ENCODE measurements at regions not wholly inside any gene's neighbourhood (a gene's known extent, or its start where the extent isn't known, plus 50 kb on each side); places are given as distances from the start of the nearest gene placed in this dataset.
A peak's percentile ranks its signal among the peaks of the same experiment; 100 is the strongest.

GRCh38 chr6:147642458-147642857 is 134.0 kb downstream of the SAMD5 start:
- intact Hi-C loops (cut with DNase I): no loop called here
- H3K27me3 ChIP-seq: no peaks in the 10 kb centered on the region
- no peaks in the 10 kb centered on the region for H3K36me3 ChIP-seq (replicated peaks in 1 of 2; ENCODE audit: insufficient read depth in 1 of 2, low read depth in 2 of 2)
- no peaks in the 10 kb centered on the region for H3K4me1 ChIP-seq
- TF ChIP-seq CTCF (IDR thresholded peaks at IDR 0.05): no peak
- no peak for TF ChIP-seq POLR2A (IDR thresholded peaks at IDR 0.05)
- DNase-seq: no peak
- no peak overlapping the region for H3K4me3 ChIP-seq
- H3K9me3 ChIP-seq: no peaks in the 10 kb centered on the region
- no peak for ATAC-seq
- 55 to 82% methylated on average over 3 of the region's 3 CpGs for WGBS, 2 donors
- H3K27ac ChIP-seq: no peak overlapping the region

- TF ChIP-seq CTCF (IDR thresholded peaks at IDR 0.05) (no peak), POLR2A (IDR thresholded peaks at IDR 0.05) (no peak)
- ATAC-seq (no peak), DNase-seq (no peak)
- Histone ChIP-seq H3K27me3 (no peaks in the 10 kb centered on the region), H3K36me3 (replicated peaks in 1 of 2; ENCODE audit: insufficient read depth in 1 of 2, low read depth in 2 of 2) (no peaks in the 10 kb centered on the region), H3K9me3 (no peaks in the 10 kb centered on the region), H3K4me3 (no peak overlapping the region), H3K27ac (no peak overlapping the region), H3K4me1 (no peaks in the 10 kb centered on the region)
- intact Hi-C loops (cut with DNase I): no loop called here
- 58 to 60% methylated on average over 4 of the region's 4 CpGs for WGBS, 2 donors
Measured at GRCh38 chr6:147643341-147644200, 135.1 kb downstream of the SAMD5 start.

- H3K9me3 ChIP-seq: no peaks in the 10 kb centered on the region
- WGBS, 2 donors: 66 to 70% methylated on average over 2 of the region's 2 CpGs
- no peak for TF ChIP-seq CTCF (IDR thresholded peaks at IDR 0.05)
- no peak for TF ChIP-seq POLR2A (IDR thresholded peaks at IDR 0.05)
- H3K4me1 ChIP-seq: no peaks in the 10 kb centered on the region
- no peaks in the 10 kb centered on the region for H3K36me3 ChIP-seq (replicated peaks in 1 of 2; ENCODE audit: insufficient read depth in 1 of 2, low read depth in 2 of 2)
- intact Hi-C loops (cut with DNase I): no loop called here
- no peaks in the 10 kb centered on the region for H3K27me3 ChIP-seq
- no peak overlapping the region for H3K27ac ChIP-seq
- no peak for DNase-seq
- H3K4me3 ChIP-seq: no peak overlapping the region
- no peak for ATAC-seq
Measured at GRCh38 chr6:147648916-147649315, 140.4 kb downstream of the SAMD5 start.

GRCh38 chr6:147651249-147652063 is 143.0 kb downstream of the SAMD5 start:
- H3K9me3 ChIP-seq: no peaks in the 10 kb centered on the region
- peak in 3 of 4 donors; percentile 15 to 27 (median 26) for DNase-seq
- no peaks in the 10 kb centered on the region for H3K4me1 ChIP-seq
- intact Hi-C loops (cut with DNase I): no loop called here
- TF ChIP-seq POLR2A (IDR thresholded peaks at IDR 0.05) (no peak), CTCF (IDR thresholded peaks at IDR 0.05) (peak in 3 of 7 experiments; percentile 7 to 13 (median 8))
- no peaks in the 10 kb centered on the region for H3K27me3 ChIP-seq
- peak overlapping the region in 1 of 4 donors; percentile 41 for H3K27ac ChIP-seq
- peak; percentile 62 for ATAC-seq
- WGBS, 2 donors: 53 to 56% methylated on average over 6 of the region's 6 CpGs
- no peak overlapping the region for H3K4me3 ChIP-seq
- no peaks in the 10 kb centered on the region for H3K36me3 ChIP-seq (replicated peaks in 1 of 2; ENCODE audit: insufficient read depth in 1 of 2, low read depth in 2 of 2)

Data from body of pancreas (tissue), 4 donors.